Panc1 (cell line): ENCODE measurements at regions not wholly inside any gene's neighbourhood (a gene's known extent, or its start where the extent isn't known, plus 50 kb on each side); places are given as distances from the start of the nearest gene placed in this dataset.

Source experiments
- ATAC-seq: fragments of 200-7000 bp; cut with Tn5 transposase; 2 replicates; pipeline ENCODE4 v1.9.1; 2020; ENCODE audit warnings: mild to moderate bottlenecking, moderate library complexity
- BruUV-seq: library from RNA; stranded (reverse); fragments of 400-500 nt; replicated peaks from 2 replicates; lab custom pipeline; 2021; lab: Mats Ljungman, UMichigan
- CTCF ChIA-PET: fragments of 300-600 bp; sonication (Branson Sonifier 250); formaldehyde crosslinking; loops from one replicate; lab custom pipeline; 2022; ENCODE audit warnings: antibody characterized with exemption; lab: Charles Lee
- POLR2A ChIA-PET: fragments of 300-600 bp; sonication (Branson Sonifier 250); formaldehyde crosslinking; loops from one replicate; lab custom pipeline; 2022; ENCODE audit warnings: antibody characterized with exemption; lab: Charles Lee
- DNase-seq: peaks from one replicate; pipeline ENCODE4 v3.0.0-alpha.2; 2010; ENCODE audit warnings: low read depth, low spot score
- H3K27ac ChIP-seq: 2 replicates; pipeline ENCODE4 v1.5.1; 2011; ENCODE audit warnings: mild to moderate bottlenecking, low read length, inconsistent platforms
- H3K27me3 ChIP-seq: fragments of 200-500 bp; sonication (Bioruptor generic); 2 replicates; pipeline ENCODE4 v1.6.0; 2014; ENCODE audit warnings: low read length, inconsistent platforms; ENCODE audit not compliant: control insufficient read depth, insufficient read depth
- H3K36me3 ChIP-seq: fragments of 200-500 bp; sonication (Bioruptor generic); 2 replicates; pipeline ENCODE4 v1.5.1; 2014; ENCODE audit warnings: inconsistent platforms, mild to moderate bottlenecking, low read length, moderate library complexity; ENCODE audit not compliant: control insufficient read depth, insufficient read depth
- H3K4me1 ChIP-seq: 2 replicates; pipeline ENCODE4 v1.5.1; 2011; ENCODE audit warnings: inconsistent platforms, mild to moderate bottlenecking, low read length, moderate library complexity; ENCODE audit not compliant: control insufficient read depth, insufficient read depth
- H3K4me3 ChIP-seq, 2 experiments: 2 replicates each; pipeline ENCODE4 v1.5.1; 2011 to 2012; ENCODE audit warnings: low read depth in 2 of 2, low read length in 2 of 2, mild to moderate bottlenecking in 2 of 2, inconsistent platforms in 1 of 2, moderate library complexity in 1 of 2
- H3K9me3 ChIP-seq: fragments of 200-500 bp; sonication (Bioruptor generic); 2 replicates; pipeline ENCODE4 v1.5.1; 2014; ENCODE audit warnings: low read depth, mild to moderate bottlenecking, inconsistent platforms, low read length, moderate library complexity; ENCODE audit not compliant: control insufficient read depth, insufficient read depth
- CTCF ChIP-seq: fragments of 450-650 bp; IDR thresholded peaks from 2 replicates; pipeline ENCODE4 v1.5.1; 2017; ENCODE audit warnings: mild to moderate bottlenecking
- POLR2AphosphoS5 ChIP-seq: IDR thresholded peaks from 2 replicates; pipeline ENCODE4 v1.6.1; 2012; ENCODE audit warnings: mild to moderate bottlenecking, low read depth, low read length, moderate library complexity
- REST ChIP-seq, 2 experiments: IDR thresholded peaks; 2 replicates each; pipeline ENCODE4 v1.6.1; 2011 to 2012; ENCODE audit warnings: low read depth in 2 of 2, control low read depth in 1 of 2, low read length in 1 of 2, mild to moderate bottlenecking in 1 of 2, moderate library complexity in 1 of 2; ENCODE audit not compliant: insufficient read depth in 1 of 2
- SIN3A ChIP-seq: IDR thresholded peaks from 2 replicates; pipeline ENCODE4 v1.6.1; 2012; ENCODE audit warnings: low read depth, mild to moderate bottlenecking, low read length, moderate library complexity, borderline replicate concordance; ENCODE audit not compliant: insufficient read depth
- TCF7L2 ChIP-seq: IDR thresholded peaks from 2 replicates; pipeline ENCODE4 v1.6.1; 2011; ENCODE audit warnings: mild to moderate bottlenecking, low read depth, low read length, inconsistent platforms
- in situ Hi-C: cut with HindIII; loops from 2 replicates; pipeline ENCODE4 v1.10.0; 2016; ENCODE audit warnings: low sequenced_read_pairs, low pct_unique_long_range_greater_than_20kb
- intact Hi-C: fragments of 100-400 bp; cut with micrococcal nuclease; formaldehyde crosslinking; loops from one replicate; pipeline ENCODE4 v1.10.0; 2022; ENCODE audit not compliant: unreplicated experiment

- CTCF ChIA-PET, result no interaction called here
- no peaks in the 10 kb centered on the region for H3K36me3 ChIP-seq
- ATAC-seq (no peak), DNase-seq (no peak)
- TF ChIP-seq POLR2AphosphoS5 (no peak), CTCF (no peak), SIN3A (no peak)
- H3K4me1 ChIP-seq, result no peaks in the 10 kb centered on the region
- no TSS peak for BruUV-seq
- POLR2A ChIA-PET, result no interaction called here
- H3K27me3 ChIP-seq, result no peaks in the 10 kb centered on the region
- H3K4me3 ChIP-seq, result no peak overlapping the region
- H3K27ac ChIP-seq, result no peak overlapping the region
- in situ Hi-C loops, result no loop called here
- H3K9me3 ChIP-seq, result no peaks in the 10 kb centered on the region
- intact Hi-C loops, result no loop called here
These were observed 178.0 kb upstream of the PIK3R1 start for GRCh38 chr5:68037546-68037945.

GRCh38 chr5:68033961-68034571 lies 181.5 kb upstream of the PIK3R1 start:
- TF ChIP-seq TCF7L2, result no peak
- no peak for TF ChIP-seq SIN3A
- no peak for TF ChIP-seq POLR2AphosphoS5
- TF ChIP-seq REST (IDR thresholded peaks at IDR 0.05; ENCODE audit: insufficient read depth in 1 of 2, low read depth in 2 of 2, low read length in 1 of 2), result no peak
- no peak for TF ChIP-seq CTCF
- no peaks in the 10 kb centered on the region for H3K9me3 ChIP-seq
- H3K4me1 ChIP-seq, result no peaks in the 10 kb centered on the region
- H3K27me3 ChIP-seq, result no peaks in the 10 kb centered on the region
- in situ Hi-C loops (no loop called here), intact Hi-C loops (no loop called here)
- ChIA-PET POLR2A (no interaction called here), CTCF (no interaction called here)
- no peak overlapping the region for H3K4me3 ChIP-seq
- no TSS peak for BruUV-seq
- no peak for ATAC-seq
- no peaks in the 10 kb centered on the region for H3K36me3 ChIP-seq
- DNase-seq, result no peak
- H3K27ac ChIP-seq, result no peak overlapping the region
